ENCODE measurements at regions not wholly inside any gene's neighbourhood (a gene's known extent, or its start where the extent isn't known, plus 50 kb on each side); places are given as distances from the start of the nearest gene placed in this dataset.

DNA sequence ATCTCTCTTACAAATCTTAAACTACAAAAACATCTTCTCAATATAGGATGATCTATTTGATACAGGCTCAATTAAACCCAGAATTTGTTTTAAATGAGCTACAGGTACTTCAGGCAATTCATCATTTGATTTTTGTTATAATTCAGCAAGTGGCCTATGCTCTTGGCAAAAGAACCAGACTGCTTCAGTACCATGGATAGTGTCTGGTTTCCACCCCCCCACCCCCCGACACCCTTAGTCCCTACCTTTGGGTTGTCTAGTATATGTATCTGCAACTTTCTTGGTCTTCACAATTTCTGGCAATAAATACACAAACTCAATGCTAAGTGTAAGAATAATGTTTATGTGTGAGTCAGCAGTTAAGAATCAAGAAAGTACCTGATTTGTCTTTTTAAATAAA lies 97.3 kb upstream of the API5 start:
- no peak overlapping the region for H3K27ac Mint-ChIP-seq
- H3K36me3 Mint-ChIP-seq (ENCODE audit: low read depth), result no peaks in the 10 kb centered on the region

DNA sequence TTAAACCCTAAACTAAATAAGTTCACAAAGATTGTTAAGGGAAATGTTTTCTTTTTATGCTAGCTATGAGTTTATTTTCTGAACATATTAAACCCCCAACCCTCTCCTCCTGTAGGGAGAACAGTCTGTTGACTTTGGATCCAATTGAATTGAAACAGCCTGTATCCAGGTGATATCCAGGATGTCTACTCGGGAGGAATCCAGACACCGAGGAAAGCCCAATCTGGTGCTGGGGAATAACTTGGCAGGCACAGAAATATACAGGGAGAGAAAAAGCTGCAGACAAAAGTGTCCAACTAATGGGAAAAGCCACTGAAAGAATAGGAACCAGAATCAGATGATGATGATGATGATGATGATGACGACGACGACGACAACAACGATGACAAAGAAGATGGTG lies 93.9 kb upstream of the API5 start:
- H3K27me3 Mint-ChIP-seq, result no peaks in the 10 kb centered on the region
- H3K27ac Mint-ChIP-seq, result no peak overlapping the region
- no peaks in the 10 kb centered on the region for H3K4me1 Mint-ChIP-seq
- no peak overlapping the region for H3K4me3 Mint-ChIP-seq
- ATAC-seq (no peak), DNase-seq (no peak)
- no peaks in the 10 kb centered on the region for H3K36me3 Mint-ChIP-seq (ENCODE audit: low read depth)
- H3K9me3 Mint-ChIP-seq, result no peaks in the 10 kb centered on the region

More for the DNA sequence above, 97.3 kb upstream of the API5 start:
- peaks cover 4% of the 10 kb centered on the region for H3K9me3 Mint-ChIP-seq
- H3K4me1 Mint-ChIP-seq, result no peaks in the 10 kb centered on the region
- no peaks in the 10 kb centered on the region for H3K27me3 Mint-ChIP-seq
- ATAC-seq (no peak), DNase-seq (no peak)
- H3K4me3 Mint-ChIP-seq, result no peak overlapping the region

DNA sequence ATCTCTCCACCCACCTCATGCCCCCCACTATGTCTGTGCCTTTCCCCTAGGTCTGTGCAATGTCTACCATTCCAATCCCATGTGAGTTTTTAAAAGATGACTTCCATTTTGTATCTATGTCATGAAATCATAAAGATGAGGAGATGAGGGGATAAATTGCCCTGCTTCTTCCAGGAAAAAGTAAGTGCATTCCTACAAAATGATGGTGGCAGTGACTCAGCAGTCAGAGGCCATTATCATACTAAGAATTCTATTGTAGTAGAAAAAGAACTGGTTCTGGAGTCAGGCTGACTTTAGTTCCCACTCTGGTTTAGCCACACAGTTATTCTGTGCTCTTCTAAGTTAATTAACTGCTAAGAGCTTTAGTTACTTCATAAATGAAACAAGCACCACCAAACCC lies 89.6 kb upstream of the API5 start:
- Mint-ChIP-seq H3K9me3 (no peaks in the 10 kb centered on the region), H3K27me3 (no peaks in the 10 kb centered on the region), H3K4me3 (no peak overlapping the region), H3K36me3 (ENCODE audit: low read depth) (no peaks in the 10 kb centered on the region), H3K4me1 (no peaks in the 10 kb centered on the region), H3K27ac (no peak overlapping the region)
- DNase-seq (no peak), ATAC-seq (no peak)

DNA sequence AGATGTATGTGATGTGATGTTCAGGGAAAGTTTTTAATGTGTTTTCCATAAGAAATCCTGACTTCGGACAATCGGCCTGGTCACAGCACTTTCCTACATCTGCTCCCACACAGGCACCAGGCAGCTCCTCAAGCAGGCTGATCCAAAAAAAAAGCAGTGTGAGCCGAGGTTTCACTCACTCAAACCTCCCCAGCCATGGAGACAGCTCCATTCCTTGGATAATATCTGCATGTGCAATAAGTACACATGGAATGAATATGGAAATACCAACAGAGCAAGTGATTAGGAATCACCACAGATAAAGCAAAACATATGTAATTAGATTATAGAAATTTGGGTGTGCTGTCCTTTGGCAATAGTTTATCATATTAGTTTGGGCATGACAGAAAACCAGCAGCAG lies 88.8 kb upstream of the API5 start:
- no peaks in the 10 kb centered on the region for H3K9me3 Mint-ChIP-seq
- no peaks in the 10 kb centered on the region for H3K4me1 Mint-ChIP-seq
- no peaks in the 10 kb centered on the region for H3K36me3 Mint-ChIP-seq (ENCODE audit: low read depth)
- no peaks in the 10 kb centered on the region for H3K27me3 Mint-ChIP-seq
- no peak overlapping the region for H3K27ac Mint-ChIP-seq
- ATAC-seq (no peak), DNase-seq (no peak)
- no peak overlapping the region for H3K4me3 Mint-ChIP-seq

DNA sequence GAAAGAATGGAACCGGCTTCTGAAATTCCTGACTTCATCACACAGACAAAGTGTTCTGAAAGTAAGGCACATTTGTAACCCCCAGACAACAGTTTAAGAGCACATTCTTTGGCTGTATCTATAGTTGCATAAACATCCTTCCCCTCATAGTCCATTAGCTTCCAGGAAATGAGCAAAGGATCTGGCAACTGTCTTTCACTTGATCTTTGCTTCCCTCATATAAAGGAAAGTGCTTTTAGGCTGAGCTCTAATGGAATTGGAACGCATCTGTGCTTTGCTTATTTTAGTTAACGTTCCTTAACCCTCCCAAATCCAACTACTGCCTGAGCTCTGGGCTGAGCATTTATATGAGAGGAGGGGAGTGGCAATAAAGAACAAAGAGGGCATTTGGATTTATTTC lies 76.9 kb upstream of the API5 start:
- Mint-ChIP-seq H3K4me3 (no peak overlapping the region), H3K27ac (no peak overlapping the region), H3K27me3 (peaks cover 8% of the 10 kb centered on the region), H3K36me3 (ENCODE audit: low read depth) (no peaks in the 10 kb centered on the region), H3K4me1 (no peaks in the 10 kb centered on the region), H3K9me3 (peaks cover 9% of the 10 kb centered on the region)
- ATAC-seq (no peak), DNase-seq (no peak)

DNA sequence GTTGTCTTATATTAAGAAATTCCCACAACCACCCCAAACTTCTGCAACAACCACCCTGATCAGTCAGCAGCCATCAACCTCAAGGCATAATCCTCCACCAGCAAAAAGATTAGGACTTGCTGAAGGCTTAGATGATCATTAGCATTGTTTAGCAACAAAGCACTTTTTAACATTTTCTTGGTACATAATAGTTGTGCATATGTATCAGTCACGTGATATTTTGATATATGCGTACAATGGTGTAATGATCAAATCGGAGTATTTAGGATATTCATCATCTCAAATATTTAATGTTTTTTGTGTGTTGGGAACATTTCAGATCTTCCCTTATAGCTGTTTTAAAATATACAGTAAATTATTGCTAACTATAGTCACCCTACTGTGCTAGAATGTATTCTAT lies 73.5 kb upstream of the API5 start:
- ATAC-seq, result no peak
- Mint-ChIP-seq H3K4me1 (no peaks in the 10 kb centered on the region), H3K4me3 (no peak overlapping the region), H3K36me3 (ENCODE audit: low read depth) (no peaks in the 10 kb centered on the region), H3K27ac (no peak overlapping the region), H3K27me3 (peaks cover 8% of the 10 kb centered on the region), H3K9me3 (peaks cover 9% of the 10 kb centered on the region)
- no peak for DNase-seq

DNA sequence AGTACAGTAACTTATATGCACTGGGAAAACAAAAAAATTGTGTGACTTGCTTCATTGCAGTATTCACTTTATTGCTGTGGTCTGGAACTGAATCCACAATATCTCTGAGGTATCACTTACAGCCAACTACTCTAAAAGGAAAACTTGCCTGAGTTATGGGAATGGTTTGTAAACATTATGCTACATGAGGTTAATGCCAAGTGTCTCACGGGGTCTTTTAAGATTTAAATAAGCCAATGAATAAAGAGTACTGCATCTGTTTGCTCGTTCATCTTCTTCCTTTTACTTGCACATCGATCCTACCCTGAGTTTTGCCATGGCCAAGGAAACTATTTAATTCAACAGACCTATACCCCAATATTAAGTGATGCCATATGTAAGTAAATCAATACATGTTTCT lies 72.0 kb upstream of the API5 start:
- H3K9me3 Mint-ChIP-seq, result peaks cover 4% of the 10 kb centered on the region
- no peaks in the 10 kb centered on the region for H3K36me3 Mint-ChIP-seq (ENCODE audit: low read depth)
- H3K4me1 Mint-ChIP-seq, result no peaks in the 10 kb centered on the region
- H3K27ac Mint-ChIP-seq, result no peak overlapping the region
- H3K27me3 Mint-ChIP-seq, result peaks cover 4% of the 10 kb centered on the region
- no peak overlapping the region for H3K4me3 Mint-ChIP-seq
- no peak for ATAC-seq
- no peak for DNase-seq

DNA sequence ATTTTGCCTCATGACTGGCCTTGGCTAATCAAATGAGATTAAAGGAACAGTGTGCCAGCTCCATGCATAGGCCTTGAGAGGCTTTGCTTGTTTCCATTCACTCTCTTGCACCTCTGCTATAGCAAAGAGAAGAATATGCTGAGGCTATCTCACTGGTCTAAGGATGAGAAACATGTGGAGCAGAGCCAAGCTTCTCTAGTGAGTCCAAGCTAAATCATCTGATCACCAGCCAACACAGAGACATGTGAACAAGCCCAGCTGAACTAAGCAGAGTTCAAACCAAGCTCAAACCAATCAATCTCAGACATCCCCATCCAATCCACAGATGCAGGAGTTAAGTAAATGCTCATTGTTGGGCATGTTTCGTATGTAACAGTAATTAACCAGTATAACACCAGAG lies 69.4 kb upstream of the API5 start:
- ATAC-seq, result no peak

DNA sequence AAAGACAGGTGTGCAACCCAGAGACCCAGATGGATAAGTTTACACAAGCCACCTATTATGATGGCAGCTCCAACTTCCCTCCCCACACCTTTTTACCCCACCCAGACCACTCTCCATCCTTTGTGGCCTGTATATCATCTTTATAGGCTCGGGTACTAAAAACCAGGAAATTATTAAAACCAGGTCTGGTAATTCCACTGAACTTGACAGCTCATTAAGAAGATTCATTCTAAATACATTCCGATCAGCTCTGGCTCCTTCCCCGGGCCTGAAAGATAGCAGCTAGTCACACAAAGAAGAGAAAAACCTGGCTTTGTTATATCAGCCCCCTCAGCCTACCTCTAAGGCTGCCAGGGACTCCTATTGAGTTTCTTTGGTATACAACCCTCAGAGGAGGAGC lies 67.9 kb upstream of the API5 start:
- DNase-seq (no peak), ATAC-seq (no peak)
- Mint-ChIP-seq H3K27ac (no peak overlapping the region), H3K4me3 (no peak overlapping the region), H3K36me3 (ENCODE audit: low read depth) (no peaks in the 10 kb centered on the region), H3K4me1 (no peaks in the 10 kb centered on the region), H3K9me3 (no peaks in the 10 kb centered on the region), H3K27me3 (peaks cover 2% of the 10 kb centered on the region)

More for the DNA sequence above, 69.4 kb upstream of the API5 start:
- Mint-ChIP-seq H3K9me3 (no peaks in the 10 kb centered on the region), H3K27ac (no peak overlapping the region), H3K27me3 (peaks cover 2% of the 10 kb centered on the region), H3K4me1 (no peaks in the 10 kb centered on the region), H3K36me3 (ENCODE audit: low read depth) (no peaks in the 10 kb centered on the region), H3K4me3 (no peak overlapping the region)
- DNase-seq, result no peak

DNA sequence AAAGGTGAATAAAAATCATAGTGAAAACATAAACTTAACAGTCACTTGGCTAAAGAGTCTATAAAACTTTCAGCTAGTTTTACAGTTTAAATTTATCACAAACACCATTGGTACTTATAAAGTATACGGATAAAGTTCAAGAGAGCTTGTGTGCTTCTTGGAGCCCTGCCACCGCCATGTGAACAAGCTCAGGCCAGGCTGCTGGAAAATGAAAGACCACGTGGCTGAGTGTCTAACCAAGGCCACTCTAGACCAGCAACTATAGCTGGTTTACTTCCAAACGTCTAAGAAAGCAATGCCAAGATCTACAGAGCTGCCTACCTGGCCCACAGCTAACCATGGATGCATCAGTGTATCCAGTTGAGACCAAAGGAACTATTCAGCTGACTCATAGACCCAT lies 66.3 kb upstream of the API5 start:
- Mint-ChIP-seq H3K9me3 (no peaks in the 10 kb centered on the region), H3K27ac (no peak overlapping the region), H3K4me3 (no peak overlapping the region), H3K27me3 (no peaks in the 10 kb centered on the region), H3K36me3 (ENCODE audit: low read depth) (no peaks in the 10 kb centered on the region), H3K4me1 (no peaks in the 10 kb centered on the region)
- ATAC-seq (no peak), DNase-seq (no peak)

DNA sequence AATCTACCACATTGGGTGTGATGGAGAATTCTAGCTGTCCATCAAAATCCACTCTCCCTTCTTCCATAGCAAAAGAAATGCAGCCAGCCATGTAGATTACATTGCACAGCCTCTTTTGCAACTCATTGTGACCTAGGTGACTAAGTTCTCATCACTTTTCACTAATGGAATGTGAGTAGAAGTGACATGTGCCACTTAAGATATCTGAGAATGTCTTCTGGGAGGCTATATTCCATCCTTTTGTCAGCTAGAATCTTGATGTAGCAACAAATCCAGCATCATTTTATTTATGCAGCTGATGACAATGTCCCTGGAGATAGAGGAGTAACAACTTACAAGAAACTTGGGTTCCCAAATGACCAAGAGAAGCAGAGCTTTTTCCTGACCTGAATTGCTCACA lies 61.5 kb upstream of the API5 start:
- DNase-seq, result no peak
- Mint-ChIP-seq H3K9me3 (no peaks in the 10 kb centered on the region), H3K27me3 (peaks cover 7% of the 10 kb centered on the region), H3K4me1 (no peaks in the 10 kb centered on the region), H3K27ac (no peak overlapping the region), H3K36me3 (ENCODE audit: low read depth) (no peaks in the 10 kb centered on the region), H3K4me3 (no peak overlapping the region)
- no peak for ATAC-seq

DNA sequence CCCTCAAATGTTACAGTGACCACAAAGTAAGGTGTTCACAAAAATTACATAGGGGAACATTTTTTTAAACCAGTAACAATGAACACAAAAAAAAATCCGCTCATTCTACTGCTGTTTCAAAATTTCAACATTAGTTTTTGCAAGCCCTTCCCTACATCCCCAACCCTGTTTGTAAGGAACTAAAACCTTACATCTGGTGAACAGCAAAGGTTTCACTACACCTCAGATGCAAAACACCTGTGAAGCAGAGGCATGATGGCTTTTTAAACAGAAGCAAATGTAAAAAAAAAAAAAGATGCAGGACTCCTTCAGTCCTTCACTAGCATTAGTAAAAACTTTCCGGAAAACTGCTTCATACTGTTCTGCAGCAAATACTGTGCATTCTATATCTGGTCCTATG lies 50.0 kb upstream of the API5 start:
- no peak for ATAC-seq
- no peak for DNase-seq
- H3K27me3 Mint-ChIP-seq, result peaks cover 2% of the 10 kb centered on the region
- H3K36me3 Mint-ChIP-seq (ENCODE audit: low read depth), result no peaks in the 10 kb centered on the region
- no peak overlapping the region for H3K4me3 Mint-ChIP-seq
- no peak overlapping the region for H3K27ac Mint-ChIP-seq
- H3K9me3 Mint-ChIP-seq, result peaks cover 29% of the 10 kb centered on the region
- no peaks in the 10 kb centered on the region for H3K4me1 Mint-ChIP-seq
